ENCODE measurements at regions not wholly inside any gene's neighbourhood (a gene's known extent, or its start where the extent isn't known, plus 50 kb on each side); places are given as distances from the start of the nearest gene placed in this dataset.

DNA sequence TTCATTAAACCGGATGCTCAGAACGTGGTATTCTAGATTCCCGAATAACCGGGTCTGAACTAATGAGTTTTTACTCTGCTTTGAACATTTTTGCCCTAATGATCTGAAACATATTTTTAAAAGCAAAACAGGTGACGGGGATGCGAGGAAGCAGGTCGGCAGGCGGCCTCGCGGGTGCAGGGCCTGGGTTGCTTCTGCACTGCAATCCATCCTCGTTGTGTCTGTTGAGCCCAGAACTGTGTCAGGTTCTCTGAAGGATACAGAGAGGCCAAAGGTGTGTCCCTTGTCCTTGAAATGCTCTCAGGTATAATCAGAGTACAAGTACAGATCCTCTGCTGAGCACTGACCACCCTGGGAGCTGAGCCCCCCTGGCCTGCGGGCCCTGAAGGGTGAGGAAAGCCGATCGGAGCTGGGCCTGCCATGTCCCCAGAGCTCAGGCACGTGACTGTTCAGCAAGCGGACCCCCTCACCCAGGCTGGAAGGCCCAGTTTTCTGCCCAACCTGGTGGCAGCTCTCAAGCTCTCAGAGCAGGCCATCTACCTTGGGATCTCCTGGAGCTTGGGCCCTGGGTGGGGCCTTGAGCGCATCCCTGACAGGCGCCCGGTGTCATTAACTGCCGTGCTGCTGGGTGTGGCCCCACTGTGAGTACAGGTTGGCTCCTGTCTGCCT is 151.8 kb downstream of the OLFM1 start:
- no peak for DNase-seq (ENCODE audit: low spot score)
- FAIRE-seq: no peak

GRCh38 chr9:135239769-135240141 is 152.3 kb downstream of the OLFM1 start:
- no peak for DNase-seq (ENCODE audit: low spot score)
- FAIRE-seq: no peak

DNA sequence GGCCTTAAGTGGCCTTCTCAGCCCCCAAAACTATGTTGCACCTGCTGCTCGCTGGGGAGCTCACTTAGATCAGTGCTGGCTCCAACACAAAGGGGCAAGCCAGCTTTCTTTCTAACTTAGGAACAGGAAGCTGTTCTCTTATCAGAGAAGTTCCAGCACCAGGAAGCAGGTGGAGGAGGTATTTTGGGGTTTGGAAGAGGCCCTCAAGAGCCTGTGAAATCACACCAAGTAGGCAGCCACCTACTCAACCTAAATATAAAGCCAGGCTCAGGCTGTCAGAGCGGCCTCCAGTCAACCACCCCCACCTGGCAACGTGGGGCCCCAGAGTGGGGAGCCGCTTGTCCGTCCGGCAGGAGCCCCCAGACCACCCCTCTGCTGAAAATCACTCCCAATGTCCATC is 152.8 kb downstream of the OLFM1 start:
- FAIRE-seq: no peak

GRCh38 chr9:135240871-135241311 is 153.4 kb downstream of the OLFM1 start:
- FAIRE-seq (no peak), DNase-seq (ENCODE audit: low spot score) (no peak)

More for the DNA sequence above, 152.8 kb downstream of the OLFM1 start:
- no peak for DNase-seq (ENCODE audit: low spot score)

GRCh38 chr9:135241381-135242048 is 154.0 kb downstream of the OLFM1 start:
- no peak for DNase-seq (ENCODE audit: low spot score)

DNA sequence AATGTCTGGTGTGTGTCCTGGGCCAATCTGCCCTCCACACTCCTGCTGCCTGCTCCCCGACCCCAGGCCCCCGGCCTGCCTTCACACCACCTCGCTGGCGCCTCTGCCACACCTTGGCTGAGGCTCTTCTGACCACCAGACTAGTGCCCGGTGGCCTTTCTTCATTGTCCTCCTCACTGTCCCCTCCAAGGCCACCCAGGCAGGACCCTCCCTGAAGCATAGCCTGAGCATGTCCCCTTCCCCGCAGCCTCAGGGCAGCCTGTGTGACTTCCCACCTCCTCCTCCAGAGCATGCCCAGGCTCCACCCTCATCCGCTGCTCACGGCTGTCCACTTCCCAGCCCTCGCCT is 154.6 kb downstream of the OLFM1 start:
- no peak for DNase-seq (ENCODE audit: low spot score)
- FAIRE-seq: no peak

More at GRCh38 chr9:135241381-135242048, 154.0 kb downstream of the OLFM1 start:
- no peak for FAIRE-seq

DNA sequence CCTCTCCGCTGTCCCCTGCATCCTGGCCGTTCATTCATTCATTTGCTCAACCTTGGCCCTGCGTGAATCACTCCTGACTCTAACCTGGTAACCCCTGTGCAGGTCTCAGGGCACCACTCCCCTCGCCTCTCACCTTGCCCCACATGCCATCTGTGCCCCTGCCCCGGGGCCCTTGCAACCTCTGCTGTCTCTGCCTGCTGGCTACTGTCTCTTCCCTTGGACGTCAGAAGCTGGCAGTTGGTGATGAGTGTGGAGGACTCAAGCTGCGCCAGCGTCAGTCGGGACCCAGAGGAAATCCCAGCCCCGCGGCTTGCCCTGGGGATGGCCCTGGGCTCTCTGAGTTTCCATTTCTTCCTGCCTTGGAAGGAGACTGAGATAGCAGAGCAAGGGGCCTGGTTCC is 154.9 kb downstream of the OLFM1 start:
- no peak for DNase-seq (ENCODE audit: low spot score)
- FAIRE-seq: no peak

DNA sequence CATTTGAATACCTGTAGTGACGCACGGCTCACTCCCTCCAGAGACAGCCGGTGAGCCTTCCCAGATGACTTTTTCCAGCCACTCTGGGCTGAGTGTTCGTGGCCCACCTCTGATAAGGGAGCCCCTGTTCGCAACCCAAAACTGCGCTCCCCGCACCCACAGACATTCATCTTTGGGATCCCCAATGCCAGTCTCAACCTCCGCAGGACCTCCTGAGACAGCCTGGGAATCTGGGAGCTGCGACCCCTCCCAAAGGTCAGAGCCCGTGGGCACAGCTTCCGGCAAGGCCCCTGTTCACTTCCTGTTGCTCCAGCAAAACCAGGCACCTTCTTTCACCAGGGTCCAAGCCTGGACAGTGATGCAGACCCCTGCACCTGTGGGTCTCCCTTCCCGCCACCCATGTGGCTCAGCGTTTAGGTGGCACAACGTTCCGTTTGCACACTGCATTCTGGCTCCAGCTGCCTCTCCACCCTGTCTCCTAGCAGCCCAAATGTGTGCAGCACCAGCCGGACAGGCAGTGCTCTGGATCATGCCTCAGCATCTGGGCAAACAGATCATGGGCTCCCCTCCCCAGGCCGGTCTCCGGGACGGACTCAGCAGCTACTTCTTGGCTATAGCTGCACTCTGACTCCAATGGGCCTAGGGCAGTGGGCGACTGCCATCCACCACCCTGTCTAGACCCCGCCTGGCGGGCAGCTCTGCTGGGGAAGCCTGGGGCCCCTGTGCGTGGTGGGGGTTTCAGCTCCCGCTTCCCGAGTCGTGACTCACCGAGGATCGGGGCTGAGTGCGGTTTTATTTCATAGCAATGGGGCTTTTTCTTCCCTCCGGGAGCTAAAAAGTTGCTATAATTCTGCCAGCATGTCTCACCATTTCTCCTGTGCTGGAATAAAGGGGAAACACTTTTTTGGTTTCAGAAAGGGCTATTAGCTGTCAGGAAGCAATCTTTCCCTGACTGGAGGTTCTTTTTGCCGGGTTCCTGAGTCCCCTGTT is 156.0 kb downstream of the OLFM1 start:
- DNase-seq (ENCODE audit: low spot score) (no peak), FAIRE-seq (no peak)

DNA sequence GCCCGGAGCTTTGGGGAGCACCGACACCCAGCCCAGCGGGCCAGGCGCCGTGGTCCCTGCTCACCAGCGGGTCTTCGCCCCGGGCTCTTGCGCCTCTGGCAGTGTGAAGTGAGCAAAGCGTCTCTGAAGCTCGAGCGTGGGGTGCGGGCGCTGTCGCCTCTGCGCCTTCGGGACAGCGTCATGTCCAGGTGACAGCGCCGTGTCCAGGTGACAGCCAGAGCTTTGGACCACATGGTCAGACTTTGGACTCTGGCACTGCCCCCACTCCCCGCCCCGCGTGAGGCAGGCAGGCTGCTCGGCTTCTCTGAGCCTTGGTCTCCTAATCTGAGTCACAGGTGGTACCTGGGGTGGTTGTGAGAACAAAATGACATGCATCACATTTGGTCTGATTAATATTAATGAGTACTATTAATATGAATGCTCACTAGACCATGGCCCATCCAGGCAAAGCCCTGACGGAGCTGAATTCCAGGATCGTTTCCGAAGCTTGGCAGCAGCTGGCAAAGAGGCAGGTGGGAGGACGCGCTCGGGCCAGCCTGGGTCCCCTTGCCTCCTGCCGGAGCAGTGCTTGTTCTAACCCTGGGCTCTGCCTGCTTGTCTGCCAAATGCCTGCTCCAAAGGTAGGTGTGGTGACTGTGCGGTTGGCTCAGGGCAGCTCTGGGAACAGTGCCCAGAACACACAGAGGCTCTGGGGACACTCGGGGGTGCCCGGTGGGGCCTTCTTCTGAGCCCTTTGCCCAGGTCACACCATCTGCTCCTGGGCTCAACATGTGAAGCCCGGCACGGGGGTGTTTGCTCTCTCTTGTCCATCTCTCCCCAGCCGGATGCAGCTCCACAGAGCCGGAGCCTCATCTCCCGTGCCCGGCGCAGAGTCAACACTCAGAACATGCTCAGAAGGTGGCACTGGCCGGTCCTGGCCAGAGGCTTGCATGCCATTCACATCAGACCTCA is 157.1 kb downstream of the OLFM1 start:
- FAIRE-seq (no peak), DNase-seq (ENCODE audit: low spot score) (no peak)

DNA sequence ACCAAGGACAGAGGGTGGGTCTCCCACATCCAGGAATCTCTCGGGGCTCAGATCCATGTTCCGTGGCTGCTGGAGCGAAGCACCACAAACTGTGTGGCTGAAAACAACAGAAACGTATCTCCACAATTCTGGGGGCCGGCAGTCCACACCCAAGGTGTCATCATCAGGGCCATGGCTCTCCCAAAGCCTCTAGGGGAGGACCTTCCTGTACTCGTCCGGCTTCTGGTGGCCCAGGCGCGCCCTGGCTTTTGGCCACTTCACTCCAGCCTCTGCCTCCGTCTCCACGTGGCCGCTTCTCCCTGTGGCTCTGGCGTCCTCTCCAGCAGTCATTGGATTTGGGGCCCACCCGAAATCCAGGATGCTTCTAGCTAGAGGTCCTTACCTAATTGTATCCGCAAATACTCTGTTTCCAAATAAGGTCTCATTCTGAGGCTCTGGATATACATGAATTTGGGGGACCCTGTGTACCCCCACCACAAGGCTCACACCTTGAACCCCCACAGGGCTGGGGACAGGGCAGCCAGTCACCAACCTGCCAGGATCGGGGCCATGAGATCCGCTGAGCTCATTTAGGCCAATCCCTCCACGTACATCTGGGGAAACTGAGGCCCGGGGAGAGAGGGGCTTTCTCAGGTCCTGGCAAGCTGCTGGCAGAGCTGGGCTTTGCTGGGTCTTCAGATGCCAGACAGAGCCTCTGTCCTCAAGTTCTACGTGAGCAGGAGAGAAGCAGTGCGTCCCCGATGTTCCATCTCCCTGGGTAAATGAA is 158.2 kb downstream of the OLFM1 start:
- FAIRE-seq (no peak), DNase-seq (ENCODE audit: low spot score) (no peak)

DNA sequence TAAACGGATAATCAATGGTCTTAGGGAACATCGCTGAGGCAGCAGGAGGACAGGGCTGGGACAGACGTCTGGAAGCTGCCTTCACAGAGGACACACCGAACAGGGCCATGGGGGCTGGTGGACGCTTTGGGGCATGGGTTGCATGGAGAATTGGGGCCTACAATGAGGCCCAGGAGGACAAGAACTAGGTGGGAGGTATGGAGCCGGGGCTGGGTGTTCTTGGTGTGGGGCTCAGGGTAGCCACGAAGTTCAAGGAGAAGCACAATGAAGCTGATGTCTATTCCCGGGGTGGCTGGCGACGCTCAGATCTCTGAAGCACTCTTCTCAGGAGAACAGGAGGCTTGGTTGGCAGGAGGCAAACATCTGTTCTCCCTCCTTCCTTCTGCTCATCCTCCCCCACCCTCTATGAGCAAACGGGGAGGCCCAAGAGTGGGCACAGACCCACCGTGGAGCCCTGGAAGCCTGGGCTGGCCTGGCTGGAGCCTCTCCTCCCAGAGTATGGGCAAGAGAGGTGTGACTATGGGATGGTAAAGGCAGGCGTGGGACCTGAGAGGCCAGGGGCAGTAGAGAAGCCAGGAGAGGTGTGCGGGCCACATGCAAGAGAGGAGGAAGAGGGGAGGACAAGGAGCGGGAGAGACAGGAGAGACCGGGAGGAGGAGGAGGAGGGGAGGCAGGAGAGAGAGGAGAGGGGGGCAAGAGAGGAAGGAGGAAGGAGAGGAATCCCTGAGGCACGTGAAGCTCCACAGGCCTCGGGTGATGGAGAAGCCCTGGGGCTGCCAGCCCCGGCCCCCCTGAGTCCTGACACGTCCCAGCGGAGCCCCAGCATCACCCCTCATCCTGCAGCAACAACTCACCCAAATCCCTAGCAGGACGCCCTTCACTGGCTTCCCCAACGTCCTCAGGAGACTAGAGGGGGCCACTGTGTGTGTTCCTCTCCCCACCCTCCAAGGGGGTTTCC is 159.1 kb downstream of the OLFM1 start:
- DNase-seq (ENCODE audit: low spot score): no peak
- FAIRE-seq: no peak

- DNase-seq (ENCODE audit: low spot score): no peak
- no peak for FAIRE-seq
Measured at GRCh38 chr9:135247227-135247930, 159.9 kb downstream of the OLFM1 start.

GRCh38 chr9:135248111-135248510 is 160.6 kb downstream of the OLFM1 start:
- DNase-seq (ENCODE audit: low spot score) (no peak), FAIRE-seq (no peak)

DNA sequence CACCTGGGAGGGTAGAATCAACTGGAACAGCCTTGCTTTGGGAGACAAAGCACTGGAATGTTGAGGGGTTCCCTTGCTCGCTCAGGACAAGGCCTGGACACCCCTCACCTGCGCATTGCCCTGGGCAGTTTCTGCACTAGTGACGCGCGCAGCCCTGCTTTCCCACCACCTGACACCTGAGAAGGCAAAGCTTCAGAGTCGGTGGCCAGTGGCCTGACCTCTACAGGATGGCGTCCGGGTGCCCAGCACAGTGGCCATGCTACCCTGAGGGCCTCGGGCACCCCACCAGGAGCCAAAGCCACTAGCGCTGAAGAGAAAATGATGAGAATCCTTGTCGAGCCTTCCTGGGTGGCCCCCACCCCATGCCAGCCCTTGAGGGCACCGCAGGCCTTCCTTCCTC is 161.3 kb downstream of the OLFM1 start:
- no peak for DNase-seq (ENCODE audit: low spot score)
- FAIRE-seq: no peak

DNA sequence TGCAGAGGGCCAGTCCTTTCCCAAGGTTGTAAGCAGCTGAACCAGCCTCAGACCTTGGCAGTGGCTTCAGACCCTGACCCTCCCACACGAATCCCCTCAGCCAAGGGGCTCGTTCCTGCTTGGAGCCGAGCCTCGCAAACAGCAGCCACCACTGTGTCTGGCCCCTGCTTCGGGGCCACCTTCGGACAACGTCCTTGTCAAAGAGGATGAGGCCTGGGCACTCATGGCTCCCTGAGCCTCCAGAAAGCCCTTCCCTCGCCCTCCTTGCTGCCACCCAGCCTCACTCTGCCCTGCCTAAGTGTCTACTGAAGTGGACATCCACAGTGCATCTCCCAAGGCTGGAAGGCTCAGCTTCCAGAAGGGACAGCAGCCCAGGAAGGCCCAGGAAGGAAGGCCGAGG is 161.7 kb downstream of the OLFM1 start:
- DNase-seq (ENCODE audit: low spot score) (no peak), FAIRE-seq (no peak)

- FAIRE-seq: no peak
Measured at GRCh38 chr9:135249711-135250110, 162.2 kb downstream of the OLFM1 start.

DNA sequence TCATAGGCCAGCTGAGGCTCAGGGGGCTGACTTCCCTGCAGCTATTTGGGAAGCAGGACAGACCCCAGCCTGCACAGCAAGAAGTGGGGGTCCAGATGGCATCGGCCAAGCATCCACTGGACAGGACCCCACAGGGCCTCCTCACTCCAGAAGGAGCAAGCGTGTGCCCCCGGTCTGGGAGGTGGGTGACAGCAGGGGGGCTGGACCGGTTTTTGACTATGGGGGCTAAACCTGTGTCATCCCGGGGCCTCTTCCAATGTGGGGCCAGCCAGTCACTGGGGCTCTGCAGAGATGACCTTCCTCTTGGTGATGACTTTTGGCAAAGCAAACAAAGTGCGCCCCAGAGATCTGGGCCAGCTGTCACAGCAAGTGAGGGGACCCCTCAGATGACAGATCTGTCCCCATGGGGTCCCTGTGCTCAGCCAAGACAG is 163.9 kb downstream of the OLFM1 start:
- no peak for DNase-seq (ENCODE audit: low spot score)
- FAIRE-seq: no peak

More at GRCh38 chr9:135249711-135250110, 162.2 kb downstream of the OLFM1 start:
- no peak for DNase-seq (ENCODE audit: low spot score)
